ENCODE measurements at regions not wholly inside any gene's neighbourhood (a gene's known extent, or its start where the extent isn't known, plus 50 kb on each side); places are given as distances from the start of the nearest gene placed in this dataset.

GRCh38 chr9:111136180-111136579 is 97.9 kb upstream of the LPAR1 start:
- TF ChIP-seq RAD21 (IDR thresholded peaks at IDR 0.05; ENCODE audit: low read depth) (no peak), ATF3 (IDR thresholded peaks at IDR 0.05) (no peak), SP1 (IDR thresholded peaks at IDR 0.05; ENCODE audit: low read depth) (no peak), CTCF (IDR thresholded peaks at IDR 0.05 in 2 of 3, conservative IDR thresholded peaks at IDR 0.05 in 1 of 3; ENCODE audit: borderline replicate concordance in 1 of 3, insufficient read depth in 1 of 3, low read depth in 2 of 3, low read length in 2 of 3) (no peak), ELF1 (IDR thresholded peaks at IDR 0.05; ENCODE audit: borderline replicate concordance, low read depth) (no peak), SIN3A (IDR thresholded peaks at IDR 0.05; ENCODE audit: low read depth) (no peak), CEBPB (IDR thresholded peaks at IDR 0.05; ENCODE audit: low read depth) (no peak), ZFX (IDR thresholded peaks at IDR 0.05) (no peak), TCF7L2 (IDR thresholded peaks at IDR 0.05; ENCODE audit: borderline replicate concordance, extremely low read depth, insufficient read depth, insufficient read length) (no peak), EZH2 (IDR thresholded peaks at IDR 0.05) (no peak), FOSL1 (IDR thresholded peaks at IDR 0.05; ENCODE audit: low read depth) (no peak), EZH2phosphoT487 (IDR thresholded peaks at IDR 0.05; ENCODE audit: borderline replicate concordance) (no peak), ZBTB33 (IDR thresholded peaks at IDR 0.05; ENCODE audit: extremely low read depth, insufficient replicate concordance, low read length) (no peak), POLR2AphosphoS5 (IDR thresholded peaks at IDR 0.05; ENCODE audit: low read depth, low read length) (no peak), CBX3 (IDR thresholded peaks at IDR 0.05; ENCODE audit: low read depth) (no peak), POLR2A (IDR thresholded peaks at IDR 0.05; ENCODE audit: borderline replicate concordance, extremely low read depth, insufficient read depth, insufficient read length) (no peak), EGR1 (IDR thresholded peaks at IDR 0.05; ENCODE audit: low read depth) (no peak)
- CTCF ChIA-PET, result no interaction called here

More at GRCh38 chr9:111136180-111136579, 97.9 kb upstream of the LPAR1 start:
- RAD21 ChIA-PET (ENCODE audit: low non-redundant PET in 1 of 2, low total read pairs in 2 of 2, uncharacterized antibody in 2 of 2, unreplicated experiment in 2 of 2), result no interaction called here
- no peaks in the 10 kb centered on the region for H3K9me2 ChIP-seq (ENCODE audit: insufficient read depth)
- H3K79me2 ChIP-seq (ENCODE audit: insufficient read depth, low read length), result no peaks in the 10 kb centered on the region
- no peak overlapping the region for H3K4me2 ChIP-seq (ENCODE audit: low read length)
- H3K27me3 ChIP-seq (ENCODE audit: insufficient read depth, low read length), result no peaks in the 10 kb centered on the region
- H3K9me3 ChIP-seq (ENCODE audit: control insufficient read depth in 1 of 2, insufficient read depth in 1 of 2, low read depth in 1 of 2, low read length in 2 of 2), result no peaks in the 10 kb centered on the region
- H3K36me3 ChIP-seq (ENCODE audit: control insufficient read depth in 1 of 2, insufficient read depth in 2 of 2, low read length in 2 of 2), result no peaks in the 10 kb centered on the region
- no peak overlapping the region for H2AFZ ChIP-seq (ENCODE audit: low read depth, low read length, poor library complexity, severe bottlenecking)
- no peak overlapping the region for H3K9ac ChIP-seq (ENCODE audit: low read length)
- H3K27ac ChIP-seq (ENCODE audit: low read depth, low read length), result no peak overlapping the region
- ATAC-seq (no peak), DNase-seq (ENCODE audit: low read depth, low spot score) (no peak)
- intact Hi-C loops (cut with micrococcal nuclease), result no loop called here
- no peaks in the 10 kb centered on the region for H3K4me1 ChIP-seq (ENCODE audit: control insufficient read depth in 1 of 2, insufficient read depth in 2 of 2, low read length in 2 of 2)
- POLR2A ChIA-PET, result no interaction called here
- H4K20me1 ChIP-seq (ENCODE audit: insufficient read depth), result no peaks in the 10 kb centered on the region
- no peak overlapping the region for H3K4me3 ChIP-seq (replicated peaks in 1 of 2; ENCODE audit: low read depth in 1 of 2, low read length in 2 of 2)
- no TSS peak for BruUV-seq (replicated peaks)

All from HCT116 (cell line).